ENCODE measurements at regions not wholly inside any gene's neighbourhood (a gene's known extent, or its start where the extent isn't known, plus 50 kb on each side); places are given as distances from the start of the nearest gene placed in this dataset.

DNA sequence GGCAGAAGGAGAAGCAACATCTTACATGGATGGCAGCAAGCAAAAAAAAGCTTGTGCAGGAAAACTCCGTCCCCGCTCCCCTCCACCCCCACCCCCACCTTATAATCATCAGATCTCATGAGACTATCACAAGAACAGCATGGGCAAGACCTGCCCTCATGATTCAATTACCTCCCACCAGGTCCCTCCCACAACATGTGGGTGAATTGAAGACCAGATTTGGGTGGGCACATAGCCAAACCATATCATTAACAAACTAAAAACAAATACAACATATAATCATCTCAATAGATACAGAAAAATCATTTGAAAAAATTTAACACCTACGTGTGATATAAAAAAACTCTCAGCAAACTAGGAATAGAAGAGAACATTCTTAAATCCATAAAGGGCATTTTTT is 88.8 kb downstream of the BUD13 start (continued):
- TF ChIP-seq, protein P1, sequence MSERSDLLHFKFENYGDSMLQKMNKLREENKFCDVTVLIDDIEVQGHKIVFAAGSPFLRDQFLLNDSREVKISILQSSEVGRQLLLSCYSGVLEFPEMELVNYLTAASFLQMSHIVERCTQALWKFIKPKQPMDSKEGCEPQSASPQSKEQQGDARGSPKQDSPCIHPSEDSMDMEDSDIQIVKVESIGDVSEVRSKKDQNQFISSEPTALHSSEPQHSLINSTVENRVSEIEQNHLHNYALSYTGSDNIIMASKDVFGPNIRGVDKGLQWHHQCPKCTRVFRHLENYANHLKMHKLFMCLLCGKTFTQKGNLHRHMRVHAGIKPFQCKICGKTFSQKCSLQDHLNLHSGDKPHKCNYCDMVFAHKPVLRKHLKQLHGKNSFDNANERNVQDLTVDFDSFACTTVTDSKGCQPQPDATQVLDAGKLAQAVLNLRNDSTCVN (CRISPR knock-in tag; IDR thresholded peaks at IDR 0.05; ENCODE audit: borderline replicate concordance), result no peak
- no peak for TF ChIP-seq HOXA9 (CRISPR knock-in tag; IDR thresholded peaks at IDR 0.05; ENCODE audit: borderline replicate concordance)
- no peak for TF ChIP-seq KAT2B (IDR thresholded peaks at IDR 0.05; ENCODE audit: borderline replicate concordance, low read depth, low read length)
- no peak for TF ChIP-seq ZFP1 (CRISPR knock-in tag; IDR thresholded peaks at IDR 0.05)
- TF ChIP-seq, protein P2, sequence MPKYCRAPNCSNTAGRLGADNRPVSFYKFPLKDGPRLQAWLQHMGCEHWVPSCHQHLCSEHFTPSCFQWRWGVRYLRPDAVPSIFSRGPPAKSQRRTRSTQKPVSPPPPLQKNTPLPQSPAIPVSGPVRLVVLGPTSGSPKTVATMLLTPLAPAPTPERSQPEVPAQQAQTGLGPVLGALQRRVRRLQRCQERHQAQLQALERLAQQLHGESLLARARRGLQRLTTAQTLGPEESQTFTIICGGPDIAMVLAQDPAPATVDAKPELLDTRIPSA (CRISPR knock-in tag; IDR thresholded peaks at IDR 0.05; ENCODE audit: borderline replicate concordance), result no peak
- TF ChIP-seq DMAP1 (CRISPR knock-in tag; IDR thresholded peaks at IDR 0.05), result no peak
- TF ChIP-seq MLLT10 (CRISPR knock-in tag; IDR thresholded peaks at IDR 0.05), result no peak
- TF ChIP-seq CCDC6 (CRISPR knock-in tag; IDR thresholded peaks at IDR 0.05), result no peak
- TF ChIP-seq, protein P3, sequence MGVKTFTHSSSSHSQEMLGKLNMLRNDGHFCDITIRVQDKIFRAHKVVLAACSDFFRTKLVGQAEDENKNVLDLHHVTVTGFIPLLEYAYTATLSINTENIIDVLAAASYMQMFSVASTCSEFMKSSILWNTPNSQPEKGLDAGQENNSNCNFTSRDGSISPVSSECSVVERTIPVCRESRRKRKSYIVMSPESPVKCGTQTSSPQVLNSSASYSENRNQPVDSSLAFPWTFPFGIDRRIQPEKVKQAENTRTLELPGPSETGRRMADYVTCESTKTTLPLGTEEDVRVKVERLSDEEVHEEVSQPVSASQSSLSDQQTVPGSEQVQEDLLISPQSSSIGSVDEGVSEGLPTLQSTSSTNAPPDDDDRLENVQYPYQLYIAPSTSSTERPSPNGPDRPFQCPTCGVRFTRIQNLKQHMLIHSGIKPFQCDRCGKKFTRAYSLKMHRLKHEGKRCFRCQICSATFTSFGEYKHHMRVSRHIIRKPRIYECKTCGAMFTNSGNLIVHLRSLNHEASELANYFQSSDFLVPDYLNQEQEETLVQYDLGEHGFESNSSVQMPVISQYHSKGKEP (CRISPR knock-in tag; IDR thresholded peaks at IDR 0.05), result no peak
- no peak for TF ChIP-seq ZNF709 (CRISPR knock-in tag; IDR thresholded peaks at IDR 0.05)

DNA sequence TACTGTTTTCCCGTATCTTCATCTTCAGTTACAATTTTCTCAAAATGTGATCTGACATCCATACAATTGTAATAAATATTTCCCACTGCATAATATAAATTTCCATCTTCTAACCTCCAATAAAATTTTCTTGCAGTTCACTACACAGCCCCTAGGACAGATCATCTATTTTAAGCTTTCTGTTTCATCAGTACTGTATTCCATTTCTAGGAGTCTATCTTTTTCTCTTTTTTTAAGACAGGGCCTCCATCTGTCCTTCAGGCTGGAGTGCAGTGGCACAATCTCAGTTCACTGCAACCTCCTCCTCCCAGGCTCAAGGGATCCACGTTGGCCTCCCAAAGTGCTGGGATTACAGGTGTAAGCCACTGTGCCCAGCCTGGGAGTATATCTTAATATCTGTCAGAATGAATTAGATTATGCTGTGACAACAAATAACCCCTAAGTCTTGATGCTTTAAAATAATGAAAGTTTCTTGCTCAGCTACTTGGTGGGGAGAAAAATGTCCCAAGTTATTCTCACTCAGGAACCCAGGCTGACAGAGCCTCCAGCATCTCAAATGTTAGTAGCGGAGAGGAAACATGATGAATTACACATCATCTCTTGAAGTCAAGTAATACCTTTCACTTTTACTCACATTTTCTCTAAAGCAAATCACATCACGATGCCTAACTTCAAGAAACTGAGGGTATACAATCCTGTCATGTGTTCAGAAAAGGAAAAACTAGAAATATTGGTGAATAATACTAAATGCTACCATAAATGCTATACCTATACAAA is 92.2 kb downstream of the BUD13 start:
- POLR2A ChIA-PET, result no interaction called here
- H2AFZ ChIP-seq (ENCODE audit: low read length), result no peak overlapping the region
- in situ Hi-C loops (cut with HindIII; ENCODE audit: extremely low pct_ligation_motif_present, low pct_unique_long_range_greater_than_20kb) (no loop called here), intact Hi-C loops (cut with micrococcal nuclease; ENCODE audit: unreplicated experiment) (no loop called here)
- no peak overlapping the region for H3K9ac ChIP-seq (ENCODE audit: insufficient read depth, low read depth, low read length)
- H3K4me2 ChIP-seq (ENCODE audit: low read depth, low read length), result no peak overlapping the region
- DNase-seq (ENCODE audit: low spot score), result no peak
- H3K4me3 ChIP-seq (replicated peaks in 1 of 3; ENCODE audit: insufficient read depth in 1 of 3, low read depth in 2 of 3, low read length in 3 of 3), result no peak overlapping the region
- no peaks in the 10 kb centered on the region for H3K4me1 ChIP-seq (ENCODE audit: insufficient read depth, low read length)
- H3K27me3 ChIP-seq (ENCODE audit: control insufficient read depth in 1 of 2, insufficient read depth in 2 of 2, low read length in 2 of 2), result no peaks in the 10 kb centered on the region
- BruUV-seq (replicated peaks), result no TSS peak
- CTCF ChIA-PET (ENCODE audit: low intra/inter-chr PET ratio, low total read pairs), result no interaction called here
- no peak for ATAC-seq
- H4K20me1 ChIP-seq (ENCODE audit: insufficient read depth, low read length), result no peaks in the 10 kb centered on the region
- no peaks in the 10 kb centered on the region for H3K36me3 ChIP-seq (replicated peaks in 1 of 2; ENCODE audit: control insufficient read depth in 1 of 2, insufficient read depth in 2 of 2, low read length in 2 of 2)
- no peak overlapping the region for H3K27ac ChIP-seq (ENCODE audit: extremely low read length, insufficient read depth, low read length)
- H3K9me3 ChIP-seq (ENCODE audit: low read length), result no peaks in the 10 kb centered on the region
- FAIRE-seq, result no peak
- H3K79me2 ChIP-seq (ENCODE audit: insufficient read depth, low read length), result no peaks in the 10 kb centered on the region
- 7% methylated on average over 4 of the region's 4 CpGs for WGBS (ENCODE audit: low lambda C conversion rate)
- TF ChIP-seq, protein P4, sequence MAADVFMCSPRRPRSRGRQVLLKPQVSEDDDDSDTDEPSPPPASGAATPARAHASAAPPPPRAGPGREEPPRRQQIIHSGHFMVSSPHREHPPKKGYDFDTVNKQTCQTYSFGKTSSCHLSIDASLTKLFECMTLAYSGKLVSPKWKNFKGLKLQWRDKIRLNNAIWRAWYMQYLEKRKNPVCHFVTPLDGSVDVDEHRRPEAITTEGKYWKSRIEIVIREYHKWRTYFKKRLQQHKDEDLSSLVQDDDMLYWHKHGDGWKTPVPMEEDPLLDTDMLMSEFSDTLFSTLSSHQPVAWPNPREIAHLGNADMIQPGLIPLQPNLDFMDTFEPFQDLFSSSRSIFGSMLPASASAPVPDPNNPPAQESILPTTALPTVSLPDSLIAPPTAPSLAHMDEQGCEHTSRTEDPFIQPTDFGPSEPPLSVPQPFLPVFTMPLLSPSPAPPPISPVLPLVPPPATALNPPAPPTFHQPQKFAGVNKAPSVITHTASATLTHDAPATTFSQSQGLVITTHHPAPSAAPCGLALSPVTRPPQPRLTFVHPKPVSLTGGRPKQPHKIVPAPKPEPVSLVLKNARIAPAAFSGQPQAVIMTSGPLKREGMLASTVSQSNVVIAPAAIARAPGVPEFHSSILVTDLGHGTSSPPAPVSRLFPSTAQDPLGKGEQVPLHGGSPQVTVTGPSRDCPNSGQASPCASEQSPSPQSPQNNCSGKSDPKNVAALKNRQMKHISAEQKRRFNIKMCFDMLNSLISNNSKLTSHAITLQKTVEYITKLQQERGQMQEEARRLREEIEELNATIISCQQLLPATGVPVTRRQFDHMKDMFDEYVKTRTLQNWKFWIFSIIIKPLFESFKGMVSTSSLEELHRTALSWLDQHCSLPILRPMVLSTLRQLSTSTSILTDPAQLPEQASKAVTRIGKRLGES (CRISPR knock-in tag; IDR thresholded peaks at IDR 0.05; ENCODE audit: borderline replicate concordance), result no peak
- TF ChIP-seq, protein P5, sequence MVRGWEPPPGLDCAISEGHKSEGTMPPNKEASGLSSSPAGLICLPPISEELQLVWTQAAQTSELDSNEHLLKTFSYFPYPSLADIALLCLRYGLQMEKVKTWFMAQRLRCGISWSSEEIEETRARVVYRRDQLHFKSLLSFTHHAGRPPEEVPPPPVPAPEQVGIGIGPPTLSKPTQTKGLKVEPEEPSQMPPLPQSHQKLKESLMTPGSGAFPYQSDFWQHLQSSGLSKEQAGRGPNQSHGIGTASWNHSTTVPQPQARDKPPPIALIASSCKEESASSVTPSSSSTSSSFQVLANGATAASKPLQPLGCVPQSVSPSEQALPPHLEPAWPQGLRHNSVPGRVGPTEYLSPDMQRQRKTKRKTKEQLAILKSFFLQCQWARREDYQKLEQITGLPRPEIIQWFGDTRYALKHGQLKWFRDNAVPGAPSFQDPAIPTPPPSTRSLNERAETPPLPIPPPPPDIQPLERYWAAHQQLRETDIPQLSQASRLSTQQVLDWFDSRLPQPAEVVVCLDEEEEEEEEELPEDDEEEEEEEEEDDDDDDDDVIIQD (CRISPR knock-in tag; IDR thresholded peaks at IDR 0.05; ENCODE audit: low read depth), result no peak
- TF ChIP-seq ZNF256 (CRISPR knock-in tag; conservative IDR thresholded peaks at IDR 0.05) (no peak), MEIS2 (CRISPR knock-in tag; IDR thresholded peaks at IDR 0.05) (no peak), ZNF782 (CRISPR knock-in tag; IDR thresholded peaks at IDR 0.05; ENCODE audit: borderline replicate concordance) (no peak), ERF (CRISPR knock-in tag; IDR thresholded peaks at IDR 0.05) (no peak)

All from HepG2 (cell line).